Stimulated activated CD4-positive, alpha-beta T cell treated with anti-CD3 and anti-CD28 coated beads, TNF-alpha, amount 100 ng/mL, for 24 hours (primary cell): ENCODE measurements at regions not wholly inside any gene's neighbourhood (a gene's known extent, or its start where the extent isn't known, plus 50 kb on each side); places are given as distances from the start of the nearest gene placed in this dataset.
"Not testable (repeated sequence)": the region's sequence is repeated elsewhere in the genome, so short reads cannot be mapped to it uniquely, and the experiment has no call there.

Source experiments
- DNase-seq, 3 experiments: peaks; one replicate each; pipeline ENCODE4 v3.0.0-alpha.2; 2020; ENCODE audit warnings: low read depth in 3 of 3

GRCh38 chr4:38382520-38382919, 281.5 kb upstream of the KLF3 start:
- no peak for DNase-seq

GRCh38 chr4:38383646-38384121, 280.3 kb upstream of the KLF3 start:
- no peak for DNase-seq

- DNase-seq: no peak
These were observed 278.6 kb upstream of the KLF3 start for GRCh38 chr4:38385093-38386004.

- no peak for DNase-seq
These were observed 277.9 kb upstream of the KLF3 start for GRCh38 chr4:38386005-38386551.

- DNase-seq: no peak
These were observed 277.3 kb upstream of the KLF3 start for GRCh38 chr4:38386654-38387188.

- DNase-seq: no peak
These were observed 276.7 kb upstream of the KLF3 start for GRCh38 chr4:38387348-38387747.

GRCh38 chr4:38387819-38388218, 276.2 kb upstream of the KLF3 start:
- no peak for DNase-seq

GRCh38 chr4:38388907-38389306, 275.1 kb upstream of the KLF3 start:
- not testable (repeated sequence) for DNase-seq

GRCh38 chr4:38390969-38391545, 272.9 kb upstream of the KLF3 start:
- no peak for DNase-seq

GRCh38 chr4:38392223-38392855, 271.7 kb upstream of the KLF3 start:
- no peak for DNase-seq

- no peak for DNase-seq
These were observed 267.9 kb upstream of the KLF3 start for GRCh38 chr4:38396091-38396490.

GRCh38 chr4:38396845-38397547, 267.0 kb upstream of the KLF3 start:
- DNase-seq: no peak

GRCh38 chr4:38400946-38401345, 263.1 kb upstream of the KLF3 start:
- DNase-seq: no peak

GRCh38 chr4:38406243-38406642, 257.8 kb upstream of the KLF3 start:
- no peak for DNase-seq

GRCh38 chr4:38409852-38410251, 254.1 kb upstream of the KLF3 start:
- DNase-seq: no peak

GRCh38 chr4:38411092-38411491, 252.9 kb upstream of the KLF3 start:
- DNase-seq: no peak

- no peak for DNase-seq
These were observed 251.9 kb upstream of the KLF3 start for GRCh38 chr4:38411981-38412536.

- no peak for DNase-seq
These were observed 250.3 kb upstream of the KLF3 start for GRCh38 chr4:38413524-38414341.

- no peak for DNase-seq
These were observed 249.6 kb upstream of the KLF3 start for GRCh38 chr4:38414410-38414809.

- no peak for DNase-seq
These were observed 248.3 kb upstream of the KLF3 start for GRCh38 chr4:38415682-38416081.
